GM21737 (cell line): ENCODE measurements at regions not wholly inside any gene's neighbourhood (a gene's known extent, or its start where the extent isn't known, plus 50 kb on each side); places are given as distances from the start of the nearest gene placed in this dataset.
"Not testable (repeated sequence)": the region's sequence is repeated elsewhere in the genome, so short reads cannot be mapped to it uniquely, and the experiment has no call there.

ENCODE experiments used
- ATAC-seq: cut with Tn5 transposase; IDR thresholded peaks from one replicate; pipeline ENCODE4 v1.9.1; 2021; ENCODE audit warnings: mild to moderate bottlenecking, moderate library complexity; ENCODE audit not compliant: unreplicated experiment

GRCh38 chr5:17034992-17035391 is 98.9 kb upstream of the MYO10 start:
- not testable (repeated sequence) for ATAC-seq

- ATAC-seq = no peak
Observed at GRCh38 chr5:17037751-17038150, 101.7 kb upstream of the MYO10 start.

- no peak for ATAC-seq
Observed at GRCh38 chr5:17039170-17039569, 103.1 kb upstream of the MYO10 start.

- ATAC-seq = no peak
Observed at GRCh38 chr5:17042041-17042440, 106.0 kb upstream of the MYO10 start.

- ATAC-seq = no peak
Observed at GRCh38 chr5:17046320-17046719, 110.2 kb upstream of the MYO10 start.

- ATAC-seq = no peak
Observed at GRCh38 chr5:17050236-17050635, 114.1 kb upstream of the MYO10 start.

- ATAC-seq = no peak
Observed at GRCh38 chr5:17054911-17055310, 118.8 kb upstream of the MYO10 start.

GRCh38 chr5:17056141-17056631 is 120.1 kb upstream of the MYO10 start:
- ATAC-seq = no peak

- no peak for ATAC-seq
Observed at GRCh38 chr5:17058438-17058837, 122.3 kb upstream of the MYO10 start.

GRCh38 chr5:17061973-17062470 is 125.9 kb upstream of the MYO10 start:
- ATAC-seq = no peak

- not testable (repeated sequence) for ATAC-seq
Observed at GRCh38 chr5:17062741-17063140, 126.7 kb upstream of the MYO10 start.

GRCh38 chr5:17064241-17064640 is 128.2 kb upstream of the MYO10 start:
- no peak for ATAC-seq

GRCh38 chr5:17065458-17065857 is 129.4 kb upstream of the MYO10 start:
- ATAC-seq = no peak

GRCh38 chr5:17066026-17066425 is 129.9 kb upstream of the MYO10 start:
- ATAC-seq = not testable (repeated sequence)

GRCh38 chr5:17067657-17068392 is 131.7 kb upstream of the MYO10 start:
- ATAC-seq = no peak

- no peak for ATAC-seq
Observed at GRCh38 chr5:17069995-17070511, 134.0 kb upstream of the MYO10 start.

GRCh38 chr5:17070647-17071046 is 134.6 kb upstream of the MYO10 start:
- no peak for ATAC-seq

GRCh38 chr5:17075236-17075635 is 139.1 kb upstream of the MYO10 start:
- no peak for ATAC-seq

GRCh38 chr5:17076272-17076671 is 140.2 kb upstream of the MYO10 start:
- ATAC-seq = no peak

- ATAC-seq = no peak
Observed at GRCh38 chr5:17077440-17078233, 139.8 kb upstream of the BASP1 start.

GRCh38 chr5:17079562-17079961 is 137.9 kb upstream of the BASP1 start:
- no peak for ATAC-seq

GRCh38 chr5:17080361-17080760 is 137.1 kb upstream of the BASP1 start:
- ATAC-seq = no peak
